Suppressor macrophage (primary cell): ENCODE measurements at regions not wholly inside any gene's neighbourhood (a gene's known extent, or its start where the extent isn't known, plus 50 kb on each side); places are given as distances from the start of the nearest gene placed in this dataset.

Experiments used
- DNase-seq, 4 experiments: peaks; one replicate each; pipeline ENCODE4 v3.0.0-alpha.2; 2020 to 2022

GRCh38 chr6:91606148-91606901 lies 1019.5 kb upstream of the MAP3K7 start:
- no peak for DNase-seq

DNA sequence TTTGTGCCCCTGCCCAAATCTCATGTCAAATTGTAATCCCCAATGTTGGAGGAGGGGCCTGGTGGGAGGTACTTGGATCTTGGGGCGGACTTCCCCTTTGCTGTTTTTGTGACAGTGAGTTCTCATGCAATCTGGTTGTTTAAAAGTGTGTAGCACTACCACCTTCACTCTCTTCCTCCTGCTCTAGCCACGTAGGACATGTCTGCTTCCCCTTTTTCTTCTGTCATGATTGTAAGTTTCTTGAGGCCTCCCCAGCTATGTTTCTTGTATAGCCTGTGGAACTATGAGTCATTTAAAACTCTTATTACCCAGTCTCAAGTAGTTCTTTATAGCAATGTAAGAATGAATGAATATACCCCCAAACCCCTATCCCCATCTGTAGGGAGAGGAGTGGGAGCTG lies 1013.7 kb upstream of the MAP3K7 start:
- DNase-seq = no peak

GRCh38 chr6:91590191-91590590 lies 1003.3 kb upstream of the MAP3K7 start:
- no peak for DNase-seq

DNA sequence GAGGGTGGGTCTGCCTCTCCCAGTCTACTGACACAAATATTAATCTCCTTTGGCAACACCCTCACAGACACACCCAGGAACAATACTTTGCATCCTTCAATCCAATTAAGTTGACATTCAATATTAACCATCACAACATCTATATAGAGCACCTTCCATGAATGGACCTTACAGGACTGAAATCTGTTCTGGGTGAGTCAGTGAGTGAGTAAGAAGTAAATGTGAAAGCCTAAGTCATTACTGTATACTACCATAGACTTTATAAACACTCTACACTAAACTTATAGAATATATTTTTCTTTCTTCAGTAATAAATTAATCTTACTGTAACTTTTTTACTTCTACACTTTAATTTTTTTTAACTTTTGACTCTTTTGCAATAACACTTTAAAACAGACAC lies 993.8 kb upstream of the MAP3K7 start:
- DNase-seq = no peak

DNA sequence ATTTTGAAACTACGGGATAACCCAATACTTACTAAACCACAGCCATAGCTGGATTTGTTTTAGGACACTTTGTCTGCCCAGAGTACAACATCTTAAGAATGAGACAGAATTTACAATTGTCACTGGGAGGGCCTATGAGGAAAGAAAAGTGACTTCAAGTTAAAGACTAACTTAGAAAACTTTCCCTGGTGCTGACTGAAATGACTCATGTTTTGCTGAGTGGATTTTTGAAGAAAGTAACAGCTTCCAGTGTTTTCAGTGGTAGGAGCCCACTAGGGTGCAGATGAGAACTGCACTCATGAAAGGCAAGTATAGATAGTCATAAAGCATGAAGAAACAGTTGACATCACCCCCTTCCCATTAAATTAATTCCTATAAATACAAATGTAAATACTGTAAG lies 988.2 kb upstream of the MAP3K7 start:
- no peak for DNase-seq

DNA sequence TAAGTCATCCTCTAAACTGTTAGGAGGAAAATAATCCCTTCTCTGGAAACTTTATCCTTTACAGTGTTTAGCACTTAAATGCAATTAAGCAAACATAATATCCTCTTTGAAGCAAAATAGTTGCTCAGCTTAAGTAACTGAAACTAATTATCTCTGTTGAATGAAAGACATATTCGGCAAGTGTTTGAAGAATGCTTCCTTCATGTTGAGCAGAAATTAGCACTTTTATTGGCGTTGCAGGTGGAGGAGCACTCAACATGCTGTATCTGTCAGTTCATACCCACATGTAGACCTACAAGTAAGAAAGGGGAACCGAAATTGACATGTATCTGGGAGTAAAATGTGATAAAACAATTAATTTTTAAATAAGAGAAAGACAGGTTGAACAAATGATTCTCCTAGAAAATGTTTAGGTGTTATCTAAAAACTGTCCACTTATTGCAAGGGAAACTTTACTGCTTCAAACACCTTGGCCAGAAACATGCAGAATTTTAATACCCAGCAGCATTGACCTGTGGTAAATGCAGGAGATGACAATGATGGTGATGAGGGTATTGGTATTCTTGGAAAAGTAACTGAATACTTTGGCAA lies 987.0 kb upstream of the MAP3K7 start:
- no peak for DNase-seq

- no peak for DNase-seq
Observed at GRCh38 chr6:91572878-91573277, 986.0 kb upstream of the MAP3K7 start.

- no peak for DNase-seq
Observed at GRCh38 chr6:91569071-91569470, 982.2 kb upstream of the MAP3K7 start.

GRCh38 chr6:91566467-91566866 lies 979.6 kb upstream of the MAP3K7 start:
- no peak for DNase-seq

DNA sequence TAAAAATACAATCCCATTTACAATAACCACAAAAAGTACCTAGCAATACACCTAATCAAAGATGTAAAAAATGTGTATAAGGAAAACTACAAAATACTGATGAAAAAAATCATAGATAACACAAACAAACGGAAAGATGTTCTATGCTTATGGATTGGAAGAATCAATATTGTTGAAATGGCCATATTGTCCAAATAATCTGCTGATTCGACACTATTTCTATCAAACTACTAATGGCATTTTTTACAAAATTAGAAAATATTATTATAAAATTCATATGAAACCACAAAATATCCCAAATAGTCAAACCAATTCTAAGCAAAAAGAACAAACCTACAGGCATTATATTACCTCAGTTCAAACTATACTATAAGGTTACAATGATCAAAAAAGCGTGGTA lies 978.3 kb upstream of the MAP3K7 start:
- no peak for DNase-seq

GRCh38 chr6:91562955-91563354 lies 976.1 kb upstream of the MAP3K7 start:
- no peak for DNase-seq

GRCh38 chr6:91560409-91560808 lies 973.5 kb upstream of the MAP3K7 start:
- DNase-seq = no peak

DNA sequence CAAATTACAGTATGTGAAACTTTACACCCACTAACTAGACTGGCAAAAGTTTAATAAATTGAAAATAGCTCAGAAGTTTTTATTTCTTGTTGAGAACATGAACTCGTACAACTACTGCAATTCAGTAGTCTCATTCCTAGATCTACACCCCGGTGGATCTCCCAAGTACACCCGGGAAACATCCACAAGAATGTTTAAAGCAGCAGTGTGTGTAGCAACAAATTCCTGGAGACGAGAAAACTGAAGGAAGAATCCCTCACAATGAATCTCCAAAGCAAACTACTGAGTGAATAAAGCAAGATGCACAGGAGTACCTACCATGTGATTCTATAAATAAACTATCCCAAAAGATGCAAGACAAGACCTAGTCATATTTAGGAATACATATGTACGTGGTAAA lies 954.0 kb upstream of the MAP3K7 start:
- no peak for DNase-seq

GRCh38 chr6:91539456-91539855 lies 952.6 kb upstream of the MAP3K7 start:
- no peak for DNase-seq

DNA sequence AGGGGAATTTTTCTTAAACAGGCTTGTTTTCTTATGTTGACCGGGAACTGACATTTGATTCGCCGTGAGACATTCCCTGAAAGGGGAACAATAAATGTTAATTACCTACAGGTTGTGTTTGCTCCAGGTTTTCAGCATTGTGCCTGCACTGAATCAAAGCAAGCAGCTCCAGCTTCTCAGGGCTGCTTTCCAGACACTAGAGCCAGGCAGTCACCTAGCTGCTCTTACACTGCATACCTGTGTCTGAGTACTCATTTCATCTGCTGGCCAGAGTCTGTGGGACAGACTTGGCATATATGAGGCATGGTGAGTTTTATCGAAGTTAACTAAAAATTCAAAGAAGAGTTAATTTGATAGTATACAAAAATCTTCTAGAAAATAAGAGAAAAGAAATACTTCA lies 951.8 kb upstream of the MAP3K7 start:
- DNase-seq = no peak

DNA sequence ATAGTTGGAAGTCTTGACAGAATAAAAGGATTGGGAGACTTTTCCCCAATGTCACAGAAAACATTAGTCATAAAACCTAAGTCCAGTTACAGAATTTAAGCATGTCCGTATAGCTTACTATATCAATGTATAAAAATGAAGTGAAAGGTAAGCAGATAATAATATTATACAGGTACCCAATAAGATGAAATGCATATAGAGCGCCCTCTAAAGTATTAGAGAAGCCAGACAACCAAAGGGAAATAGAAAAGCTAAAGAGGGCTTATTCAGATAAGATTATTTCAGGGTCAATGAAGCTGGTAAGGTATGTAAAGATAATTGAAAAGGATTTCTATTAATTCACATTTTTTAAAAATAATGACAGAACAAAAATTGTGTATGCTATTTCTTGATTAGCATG lies 947.7 kb upstream of the MAP3K7 start:
- peak in 1 of 4 experiments; percentile 3 for DNase-seq

DNA sequence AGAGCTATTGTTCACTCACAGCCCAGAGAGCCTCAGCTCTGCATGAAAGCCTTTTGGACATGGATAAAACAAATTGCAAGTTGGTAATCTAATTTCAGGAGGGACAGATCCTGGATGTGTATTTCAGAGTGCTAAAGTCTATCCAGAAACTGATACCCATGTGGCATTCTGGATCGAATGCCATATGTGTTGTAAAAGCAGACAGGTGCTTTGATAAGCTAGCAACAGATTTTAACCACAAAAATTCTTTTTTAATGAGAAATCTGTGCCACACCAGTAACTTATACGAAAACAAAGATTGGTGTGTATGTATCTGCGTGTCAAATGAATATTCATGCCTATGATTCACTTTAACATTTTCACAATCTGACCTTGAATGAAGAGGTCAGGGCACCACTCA lies 936.6 kb upstream of the MAP3K7 start:
- no peak for DNase-seq

DNA sequence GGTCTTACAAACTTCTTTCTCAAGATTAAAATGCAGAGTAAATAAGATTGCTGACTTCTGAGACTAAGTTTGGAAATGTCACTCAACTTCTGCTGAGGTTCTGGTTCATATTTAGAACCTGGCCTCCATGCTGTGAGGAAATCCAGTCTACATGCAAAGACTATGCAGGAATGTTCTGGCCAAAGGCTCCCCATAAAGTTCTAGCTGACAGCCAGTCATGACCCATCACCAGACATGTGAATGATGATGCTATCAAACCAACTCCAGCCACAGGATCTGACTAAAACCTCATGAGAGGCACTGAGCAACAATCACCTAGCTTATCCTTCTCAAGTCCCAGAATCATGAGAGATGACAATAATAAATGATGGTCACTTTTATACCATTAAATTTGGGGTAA lies 935.1 kb upstream of the MAP3K7 start:
- no peak for DNase-seq

DNA sequence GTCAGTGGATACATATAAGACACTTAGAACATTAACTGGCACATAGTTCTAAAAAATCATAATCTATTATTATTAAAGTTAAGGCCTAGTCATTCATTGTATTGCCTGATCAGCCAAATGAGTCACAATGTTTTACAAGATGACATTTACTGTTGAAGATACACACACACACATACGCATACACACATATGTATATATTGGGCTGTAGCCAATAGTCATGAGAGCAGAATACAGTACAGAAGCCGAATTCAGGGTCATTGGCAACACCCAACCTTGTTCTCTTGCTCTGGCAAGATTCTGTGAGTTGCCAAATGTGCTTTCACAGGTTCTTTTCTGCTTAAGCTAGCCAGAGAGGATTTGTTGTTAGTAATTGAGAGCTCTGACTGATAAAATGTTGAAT lies 922.8 kb upstream of the MAP3K7 start:
- DNase-seq = no peak

GRCh38 chr6:91509039-91509438 lies 922.2 kb upstream of the MAP3K7 start:
- DNase-seq = no peak

DNA sequence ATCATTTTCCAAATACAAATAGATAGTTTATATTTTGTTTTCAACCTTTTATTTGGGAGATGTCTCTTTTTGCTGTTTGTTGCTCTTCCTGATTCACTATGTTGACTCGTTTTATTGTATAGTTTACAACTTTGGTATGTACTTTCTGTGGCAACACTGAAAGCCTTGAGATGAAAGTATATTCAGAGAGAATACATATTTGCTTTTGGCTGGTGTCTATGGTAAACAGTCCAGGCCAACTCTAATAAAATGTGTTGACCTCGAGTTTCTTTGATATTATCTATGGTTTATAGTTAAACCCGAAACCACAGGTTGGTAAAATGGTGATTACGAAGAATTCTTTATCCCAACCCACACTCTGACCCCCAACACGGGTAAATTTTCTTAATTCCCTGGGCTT lies 919.6 kb upstream of the MAP3K7 start:
- no peak for DNase-seq

DNA sequence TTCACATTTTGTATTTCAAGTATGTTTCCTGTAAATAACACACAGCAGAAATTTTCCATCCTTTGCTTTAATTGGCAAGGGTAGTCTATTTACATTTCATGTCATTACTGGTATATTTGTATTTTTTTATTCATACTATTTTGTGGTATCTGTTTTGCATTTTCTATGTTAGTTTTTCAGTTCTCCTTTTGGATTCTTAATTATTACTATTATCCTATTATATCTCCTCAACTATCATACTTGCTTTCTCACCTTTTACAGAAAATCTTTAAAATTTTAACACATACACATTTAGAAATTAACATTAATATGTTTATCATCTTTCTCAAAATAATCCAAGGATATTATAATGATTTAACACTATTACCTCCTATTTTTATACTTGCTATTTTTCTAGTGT lies 918.3 kb upstream of the MAP3K7 start:
- no peak for DNase-seq

GRCh38 chr6:91501930-91502329 lies 915.1 kb upstream of the MAP3K7 start:
- DNase-seq = no peak

DNA sequence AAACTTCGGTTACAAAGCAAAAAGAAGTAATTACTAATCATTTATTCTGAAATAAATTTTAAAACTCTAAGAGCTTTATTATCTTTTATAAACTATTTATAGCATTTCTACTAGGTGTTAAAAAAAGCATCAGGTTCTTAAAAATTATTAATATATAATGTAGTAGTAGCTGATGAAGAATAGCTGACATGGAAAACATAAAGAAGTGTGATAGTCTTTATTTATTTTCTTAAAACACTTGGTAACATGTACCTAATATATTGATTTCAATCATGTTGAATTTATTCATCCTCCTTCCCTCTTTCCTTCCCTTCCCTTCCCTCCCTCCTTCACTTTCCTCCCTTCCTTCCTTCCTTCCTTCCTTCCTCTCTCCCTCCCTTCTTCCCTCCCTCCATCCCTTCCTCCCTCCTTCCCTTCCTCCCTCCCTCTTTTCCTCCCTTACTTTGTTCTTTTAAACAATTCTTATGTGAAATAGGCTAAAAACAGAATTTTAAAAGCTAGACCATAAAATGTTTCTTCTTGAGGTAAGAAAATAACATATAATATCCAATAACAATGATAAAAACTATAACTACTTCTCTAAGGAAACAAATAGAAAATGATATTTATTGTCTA lies 913.9 kb upstream of the MAP3K7 start:
- DNase-seq = no peak
